ENCODE measurements at regions not wholly inside any gene's neighbourhood (a gene's known extent, or its start where the extent isn't known, plus 50 kb on each side); places are given as distances from the start of the nearest gene placed in this dataset.

GRCh38 chr4:165656829-165657490 lies 216.1 kb upstream of the TLL1 start:
- no peak for DNase-seq
- intact Hi-C loops (cut with DNase I), result no loop called here

GRCh38 chr4:165662341-165662740 lies 210.7 kb upstream of the TLL1 start:
- intact Hi-C loops (cut with DNase I), result no loop called here
- no peak for DNase-seq

GRCh38 chr4:165663411-165663810 lies 209.6 kb upstream of the TLL1 start:
- intact Hi-C loops (cut with DNase I), result no loop called here
- DNase-seq, result no peak

- intact Hi-C loops (cut with DNase I), result no loop called here
- DNase-seq, result no peak
Measured at GRCh38 chr4:165666836-165667235, 206.2 kb upstream of the TLL1 start.

- intact Hi-C loops (cut with DNase I), result no loop called here
- no peak for DNase-seq
Measured at GRCh38 chr4:165667969-165668368, 205.1 kb upstream of the TLL1 start.

- intact Hi-C loops (cut with DNase I), result no loop called here
- DNase-seq, result no peak
Measured at GRCh38 chr4:165668694-165669093, 204.3 kb upstream of the TLL1 start.

GRCh38 chr4:165677081-165677480 lies 196.0 kb upstream of the TLL1 start:
- intact Hi-C loops (cut with DNase I), result no loop called here
- no peak for DNase-seq

- DNase-seq, result no peak
- intact Hi-C loops (cut with DNase I), result no loop called here
Measured at GRCh38 chr4:165678236-165678935, 194.7 kb upstream of the TLL1 start.

- intact Hi-C loops (cut with DNase I), result no loop called here
- DNase-seq, result no peak
Measured at GRCh38 chr4:165678936-165679325, 194.1 kb upstream of the TLL1 start.

- intact Hi-C loops (cut with DNase I), result no loop called here
- no peak for DNase-seq
Measured at GRCh38 chr4:165680821-165681220, 192.2 kb upstream of the TLL1 start.

GRCh38 chr4:165682611-165683010 lies 190.4 kb upstream of the TLL1 start:
- DNase-seq, result no peak

GRCh38 chr4:165684177-165684805 lies 188.7 kb upstream of the TLL1 start:
- intact Hi-C loops (cut with DNase I), result no loop called here
- no peak for DNase-seq

More at GRCh38 chr4:165682611-165683010, 190.4 kb upstream of the TLL1 start:
- intact Hi-C loops (cut with DNase I), result no loop called here

GRCh38 chr4:165686756-165687155 lies 186.3 kb upstream of the TLL1 start:
- intact Hi-C loops (cut with DNase I), result no loop called here

GRCh38 chr4:165689159-165689558 lies 183.9 kb upstream of the TLL1 start:
- intact Hi-C loops (cut with DNase I), result no loop called here
- DNase-seq, result no peak

More at GRCh38 chr4:165686756-165687155, 186.3 kb upstream of the TLL1 start:
- no peak for DNase-seq

- no peak for DNase-seq
- intact Hi-C loops (cut with DNase I), result no loop called here
Measured at GRCh38 chr4:165692082-165692481, 181.0 kb upstream of the TLL1 start.

GRCh38 chr4:165698272-165698671 lies 174.8 kb upstream of the TLL1 start:
- intact Hi-C loops (cut with DNase I), result no loop called here
- DNase-seq, result no peak

- intact Hi-C loops (cut with DNase I), result no loop called here
- no peak for DNase-seq
Measured at GRCh38 chr4:165699055-165699454, 174.0 kb upstream of the TLL1 start.

- no peak for DNase-seq
- intact Hi-C loops (cut with DNase I), result no loop called here
Measured at GRCh38 chr4:165700855-165701254, 172.2 kb upstream of the TLL1 start.

GRCh38 chr4:165707128-165707527 lies 165.9 kb upstream of the TLL1 start:
- intact Hi-C loops (cut with DNase I), result no loop called here
- no peak for DNase-seq

- DNase-seq, result no peak
- intact Hi-C loops (cut with DNase I), result no loop called here
Measured at GRCh38 chr4:165709516-165709915, 163.5 kb upstream of the TLL1 start.
